ENCODE measurements at regions not wholly inside any gene's neighbourhood (a gene's known extent, or its start where the extent isn't known, plus 50 kb on each side); places are given as distances from the start of the nearest gene placed in this dataset.

GRCh38 chr1:116243333-116244054 lies 129.6 kb upstream of the ATP1A1 start:
- Histone ChIP-seq H3K9me2 (ENCODE audit: insufficient read depth) (peaks cover 12% of the 10 kb centered on the region), H3K4me2 (no peak overlapping the region), H3K79me2 (replicated peaks; ENCODE audit: insufficient read depth) (no peaks in the 10 kb centered on the region), H4K20me1 (replicated peaks; ENCODE audit: insufficient read depth) (no peaks in the 10 kb centered on the region), H3K27me3 (ENCODE audit: insufficient read depth) (no peaks in the 10 kb centered on the region), H2AFZ (no peak overlapping the region), H3K36me3 (ENCODE audit: insufficient read depth) (no peaks in the 10 kb centered on the region), H3F3A (replicated peaks; ENCODE audit: low read depth) (no peaks in the 10 kb centered on the region), H3K4me1 (ENCODE audit: insufficient read depth) (no peaks in the 10 kb centered on the region), H3K27ac (ENCODE audit: low read depth) (no peak overlapping the region), H3K4me3 (no peak overlapping the region)
- H3K9me3 Mint-ChIP-seq, result no peaks in the 10 kb centered on the region
- no peak overlapping the region for H3K4me3 Mint-ChIP-seq
- peaks cover 3% of the 10 kb centered on the region for H3K27me3 Mint-ChIP-seq (ENCODE audit: insufficient read depth, low read depth, poor library complexity)
- no peaks in the 10 kb centered on the region; the same call in 2 of the 3 replicates for H3K4me1 Mint-ChIP-seq
- no peaks in the 10 kb centered on the region for H3K36me3 Mint-ChIP-seq (ENCODE audit: low read depth)
- ATAC-seq, result no peak
- TF ChIP-seq, protein P1, sequence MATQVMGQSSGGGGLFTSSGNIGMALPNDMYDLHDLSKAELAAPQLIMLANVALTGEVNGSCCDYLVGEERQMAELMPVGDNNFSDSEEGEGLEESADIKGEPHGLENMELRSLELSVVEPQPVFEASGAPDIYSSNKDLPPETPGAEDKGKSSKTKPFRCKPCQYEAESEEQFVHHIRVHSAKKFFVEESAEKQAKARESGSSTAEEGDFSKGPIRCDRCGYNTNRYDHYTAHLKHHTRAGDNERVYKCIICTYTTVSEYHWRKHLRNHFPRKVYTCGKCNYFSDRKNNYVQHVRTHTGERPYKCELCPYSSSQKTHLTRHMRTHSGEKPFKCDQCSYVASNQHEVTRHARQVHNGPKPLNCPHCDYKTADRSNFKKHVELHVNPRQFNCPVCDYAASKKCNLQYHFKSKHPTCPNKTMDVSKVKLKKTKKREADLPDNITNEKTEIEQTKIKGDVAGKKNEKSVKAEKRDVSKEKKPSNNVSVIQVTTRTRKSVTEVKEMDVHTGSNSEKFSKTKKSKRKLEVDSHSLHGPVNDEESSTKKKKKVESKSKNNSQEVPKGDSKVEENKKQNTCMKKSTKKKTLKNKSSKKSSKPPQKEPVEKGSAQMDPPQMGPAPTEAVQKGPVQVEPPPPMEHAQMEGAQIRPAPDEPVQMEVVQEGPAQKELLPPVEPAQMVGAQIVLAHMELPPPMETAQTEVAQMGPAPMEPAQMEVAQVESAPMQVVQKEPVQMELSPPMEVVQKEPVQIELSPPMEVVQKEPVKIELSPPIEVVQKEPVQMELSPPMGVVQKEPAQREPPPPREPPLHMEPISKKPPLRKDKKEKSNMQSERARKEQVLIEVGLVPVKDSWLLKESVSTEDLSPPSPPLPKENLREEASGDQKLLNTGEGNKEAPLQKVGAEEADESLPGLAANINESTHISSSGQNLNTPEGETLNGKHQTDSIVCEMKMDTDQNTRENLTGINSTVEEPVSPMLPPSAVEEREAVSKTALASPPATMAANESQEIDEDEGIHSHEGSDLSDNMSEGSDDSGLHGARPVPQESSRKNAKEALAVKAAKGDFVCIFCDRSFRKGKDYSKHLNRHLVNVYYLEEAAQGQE (IDR thresholded peaks at IDR 0.05; ENCODE audit: unreplicated experiment), result no peak
- no peak for TF ChIP-seq POLR2AphosphoS5 (IDR thresholded peaks at IDR 0.05; ENCODE audit: low read depth)
- no peak for TF ChIP-seq EZH2phosphoT487 (IDR thresholded peaks at IDR 0.05; ENCODE audit: unreplicated experiment)
- no peak for TF ChIP-seq ZNF114 (CRISPR knock-in tag; IDR thresholded peaks at IDR 0.05)
- TF ChIP-seq JUNB (IDR thresholded peaks at IDR 0.05; ENCODE audit: unreplicated experiment), result no peak
- no peak for TF ChIP-seq NANOG (IDR thresholded peaks at IDR 0.05; ENCODE audit: borderline replicate concordance)
- TF ChIP-seq STAT1 (IDR thresholded peaks at IDR 0.05; ENCODE audit: unreplicated experiment), result no peak
- TF ChIP-seq, protein P2, sequence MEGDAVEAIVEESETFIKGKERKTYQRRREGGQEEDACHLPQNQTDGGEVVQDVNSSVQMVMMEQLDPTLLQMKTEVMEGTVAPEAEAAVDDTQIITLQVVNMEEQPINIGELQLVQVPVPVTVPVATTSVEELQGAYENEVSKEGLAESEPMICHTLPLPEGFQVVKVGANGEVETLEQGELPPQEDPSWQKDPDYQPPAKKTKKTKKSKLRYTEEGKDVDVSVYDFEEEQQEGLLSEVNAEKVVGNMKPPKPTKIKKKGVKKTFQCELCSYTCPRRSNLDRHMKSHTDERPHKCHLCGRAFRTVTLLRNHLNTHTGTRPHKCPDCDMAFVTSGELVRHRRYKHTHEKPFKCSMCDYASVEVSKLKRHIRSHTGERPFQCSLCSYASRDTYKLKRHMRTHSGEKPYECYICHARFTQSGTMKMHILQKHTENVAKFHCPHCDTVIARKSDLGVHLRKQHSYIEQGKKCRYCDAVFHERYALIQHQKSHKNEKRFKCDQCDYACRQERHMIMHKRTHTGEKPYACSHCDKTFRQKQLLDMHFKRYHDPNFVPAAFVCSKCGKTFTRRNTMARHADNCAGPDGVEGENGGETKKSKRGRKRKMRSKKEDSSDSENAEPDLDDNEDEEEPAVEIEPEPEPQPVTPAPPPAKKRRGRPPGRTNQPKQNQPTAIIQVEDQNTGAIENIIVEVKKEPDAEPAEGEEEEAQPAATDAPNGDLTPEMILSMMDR (conservative IDR thresholded peaks at IDR 0.05; ENCODE audit: low read depth in 2 of 2), result no peak
- TF ChIP-seq, protein P3, sequence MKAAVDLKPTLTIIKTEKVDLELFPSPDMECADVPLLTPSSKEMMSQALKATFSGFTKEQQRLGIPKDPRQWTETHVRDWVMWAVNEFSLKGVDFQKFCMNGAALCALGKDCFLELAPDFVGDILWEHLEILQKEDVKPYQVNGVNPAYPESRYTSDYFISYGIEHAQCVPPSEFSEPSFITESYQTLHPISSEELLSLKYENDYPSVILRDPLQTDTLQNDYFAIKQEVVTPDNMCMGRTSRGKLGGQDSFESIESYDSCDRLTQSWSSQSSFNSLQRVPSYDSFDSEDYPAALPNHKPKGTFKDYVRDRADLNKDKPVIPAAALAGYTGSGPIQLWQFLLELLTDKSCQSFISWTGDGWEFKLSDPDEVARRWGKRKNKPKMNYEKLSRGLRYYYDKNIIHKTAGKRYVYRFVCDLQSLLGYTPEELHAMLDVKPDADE (IDR thresholded peaks at IDR 0.05), result no peak
- no peak for TF ChIP-seq CREB1 (CRISPR knock-in tag; IDR thresholded peaks at IDR 0.05; ENCODE audit: low read depth)
- TF ChIP-seq EZH2 (IDR thresholded peaks at IDR 0.05; ENCODE audit: low read depth, unreplicated experiment), result no peak
- TF ChIP-seq ZNF462 (CRISPR knock-in tag; IDR thresholded peaks at IDR 0.05), result no peak
- DNase-seq (ENCODE audit: low spot score), result no peak
- no peak overlapping the region for H3K27ac Mint-ChIP-seq
